ENCODE measurements at regions not wholly inside any gene's neighbourhood (a gene's known extent, or its start where the extent isn't known, plus 50 kb on each side); places are given as distances from the start of the nearest gene placed in this dataset.
A peak's percentile ranks its signal among the peaks of the same experiment; 100 is the strongest.

DNA sequence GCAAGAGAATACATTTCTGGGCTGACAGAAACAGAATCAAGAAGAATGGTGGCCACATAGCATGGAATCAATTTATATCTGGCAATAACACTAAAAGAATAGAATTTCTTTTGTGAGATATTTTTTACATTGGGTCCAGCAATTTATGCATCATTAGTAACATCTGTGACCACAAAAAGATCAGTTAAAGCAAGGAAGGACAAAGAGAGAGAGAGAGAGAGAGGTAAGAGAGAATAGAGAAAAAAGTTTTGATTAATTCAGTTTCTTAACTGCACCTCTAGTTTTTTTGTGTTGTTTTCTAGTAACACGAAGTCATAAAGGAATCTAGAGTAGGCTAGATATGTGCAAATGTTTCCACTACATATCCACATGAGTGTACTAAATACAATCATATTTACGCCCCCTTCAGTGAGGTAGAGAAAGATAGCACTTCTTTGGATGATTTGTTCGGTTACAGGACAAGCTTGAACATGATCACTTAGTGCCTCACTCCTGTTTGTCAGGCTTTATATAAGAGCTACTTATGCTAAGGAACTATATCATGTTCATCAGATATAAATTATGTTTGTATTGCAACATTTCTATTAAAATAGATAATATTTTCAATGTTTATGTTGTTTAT, 247.4 kb upstream of the COL3A1 start:
- no peak overlapping the region for H3K27ac ChIP-seq (ENCODE audit: insufficient read depth, low read length)
- H4K20me1 ChIP-seq (ENCODE audit: control insufficient read depth, extremely low read depth, insufficient read depth, low read length), result no peaks in the 10 kb centered on the region
- peak in 1 of 2 donors; percentile 59 for DNase-seq (ENCODE audit: low read depth in 2 of 2)
- H3K4me1 ChIP-seq (ENCODE audit: control insufficient read depth, extremely low read depth, insufficient read depth, low read length), result no peaks in the 10 kb centered on the region
- H3K27me3 ChIP-seq (ENCODE audit: control insufficient read depth, insufficient read depth, low read length), result no peaks in the 10 kb centered on the region
- no peaks in the 10 kb centered on the region for H3K79me2 ChIP-seq (ENCODE audit: control insufficient read depth, insufficient read depth, low read length)
- H3K9me3 ChIP-seq (ENCODE audit: control insufficient read depth, insufficient read depth, low read depth, low read length), result no peaks in the 10 kb centered on the region
- TF ChIP-seq CTCF (conservative IDR thresholded peaks at IDR 0.05 in 1 of 2, IDR thresholded peaks at IDR 0.05 in 1 of 2; ENCODE audit: low read depth in 1 of 2, low read length in 2 of 2) (no peak), EZH2 (IDR thresholded peaks at IDR 0.05; ENCODE audit: low read length, missing control alignments) (no peak)
- no peak overlapping the region for H3K9ac ChIP-seq (ENCODE audit: insufficient read depth, low read length)
- H2AFZ ChIP-seq (ENCODE audit: low read length), result no peak overlapping the region
- no peak overlapping the region for H3K4me3 ChIP-seq (replicated peaks in 1 of 4; ENCODE audit: control extremely low read depth in 1 of 4, insufficient read depth in 1 of 4, low read depth in 3 of 4, low read length in 4 of 4)
- H3K36me3 ChIP-seq (ENCODE audit: control insufficient read depth, insufficient read depth, low read length), result no peaks in the 10 kb centered on the region
- no peak overlapping the region for H3K4me2 ChIP-seq (ENCODE audit: extremely low read depth, insufficient read depth, low read length)

GRCh38 chr2:188727846-188728245, 246.3 kb upstream of the COL3A1 start:
- H4K20me1 ChIP-seq (ENCODE audit: control insufficient read depth, extremely low read depth, insufficient read depth, low read length), result no peaks in the 10 kb centered on the region
- no peak for TF ChIP-seq CTCF (conservative IDR thresholded peaks at IDR 0.05 in 1 of 2, IDR thresholded peaks at IDR 0.05 in 1 of 2; ENCODE audit: low read depth in 1 of 2, low read length in 2 of 2)
- TF ChIP-seq EZH2 (IDR thresholded peaks at IDR 0.05; ENCODE audit: low read length, missing control alignments), result no peak
- H3K4me1 ChIP-seq (ENCODE audit: control insufficient read depth, extremely low read depth, insufficient read depth, low read length), result no peaks in the 10 kb centered on the region
- no peak overlapping the region for H3K9ac ChIP-seq (ENCODE audit: insufficient read depth, low read length)
- H3K79me2 ChIP-seq (ENCODE audit: control insufficient read depth, insufficient read depth, low read length), result no peaks in the 10 kb centered on the region
- peak in 1 of 2 donors; percentile 13 for DNase-seq (ENCODE audit: low read depth in 2 of 2)
- no peaks in the 10 kb centered on the region for H3K9me3 ChIP-seq (ENCODE audit: control insufficient read depth, insufficient read depth, low read depth, low read length)
- H3K36me3 ChIP-seq (ENCODE audit: control insufficient read depth, insufficient read depth, low read length), result no peaks in the 10 kb centered on the region
- H2AFZ ChIP-seq (ENCODE audit: low read length), result no peak overlapping the region
- H3K4me3 ChIP-seq (replicated peaks in 1 of 4; ENCODE audit: control extremely low read depth in 1 of 4, insufficient read depth in 1 of 4, low read depth in 3 of 4, low read length in 4 of 4), result no peak overlapping the region
- no peak overlapping the region for H3K27ac ChIP-seq (ENCODE audit: insufficient read depth, low read length)
- H3K4me2 ChIP-seq (ENCODE audit: extremely low read depth, insufficient read depth, low read length), result no peak overlapping the region
- no peaks in the 10 kb centered on the region for H3K27me3 ChIP-seq (ENCODE audit: control insufficient read depth, insufficient read depth, low read length)

- TF ChIP-seq CTCF (conservative IDR thresholded peaks at IDR 0.05 in 1 of 2, IDR thresholded peaks at IDR 0.05 in 1 of 2; ENCODE audit: low read depth in 1 of 2, low read length in 2 of 2), result no peak
- TF ChIP-seq EZH2 (IDR thresholded peaks at IDR 0.05; ENCODE audit: low read length, missing control alignments), result no peak
- no peaks in the 10 kb centered on the region for H3K79me2 ChIP-seq (ENCODE audit: control insufficient read depth, insufficient read depth, low read length)
- H4K20me1 ChIP-seq (ENCODE audit: control insufficient read depth, extremely low read depth, insufficient read depth, low read length), result no peaks in the 10 kb centered on the region
- H3K36me3 ChIP-seq (ENCODE audit: control insufficient read depth, insufficient read depth, low read length), result no peaks in the 10 kb centered on the region
- no peak overlapping the region for H3K9ac ChIP-seq (ENCODE audit: insufficient read depth, low read length)
- H3K4me1 ChIP-seq (ENCODE audit: control insufficient read depth, extremely low read depth, insufficient read depth, low read length), result no peaks in the 10 kb centered on the region
- peak; percentile 3 to 66 for DNase-seq (ENCODE audit: low read depth in 2 of 2)
- H3K9me3 ChIP-seq (ENCODE audit: control insufficient read depth, insufficient read depth, low read depth, low read length), result no peaks in the 10 kb centered on the region
- H3K27ac ChIP-seq (ENCODE audit: insufficient read depth, low read length), result no peak overlapping the region
- H3K4me3 ChIP-seq (replicated peaks in 1 of 4; ENCODE audit: control extremely low read depth in 1 of 4, insufficient read depth in 1 of 4, low read depth in 3 of 4, low read length in 4 of 4), result no peak overlapping the region
- H3K27me3 ChIP-seq (ENCODE audit: control insufficient read depth, insufficient read depth, low read length), result no peaks in the 10 kb centered on the region
- peak overlapping the region; percentile 62 for H2AFZ ChIP-seq (ENCODE audit: low read length)
- no peak overlapping the region for H3K4me2 ChIP-seq (ENCODE audit: extremely low read depth, insufficient read depth, low read length)
Measured at GRCh38 chr2:188734691-188735090, 239.5 kb upstream of the COL3A1 start.
